LNCaP clone FGC (cell line): ENCODE measurements at regions not wholly inside any gene's neighbourhood (a gene's known extent, or its start where the extent isn't known, plus 50 kb on each side); places are given as distances from the start of the nearest gene placed in this dataset.

Experiments
- DNase-seq: peaks from one replicate; pipeline ENCODE4 v3.0.0-alpha.2; 2011; ENCODE audit warnings: low read depth
- H3K4me3 ChIP-seq: 2 replicates; pipeline ENCODE4 v1.5.1; 2011; ENCODE audit warnings: mild to moderate bottlenecking, low read depth, low read length, control low read depth
- CTCF ChIP-seq: IDR thresholded peaks from 2 replicates; pipeline ENCODE4 v1.5.1; 2012; ENCODE audit warnings: mild to moderate bottlenecking; ENCODE audit not compliant: control insufficient read depth, insufficient read depth; ENCODE audit errors: extremely low read depth

- TF ChIP-seq CTCF, result no peak
- DNase-seq, result no peak
Observed at GRCh38 chr11:130671801-130672700, 223.6 kb downstream of the ADAMTS15 start.

GRCh38 chr11:130672911-130673310, 224.5 kb downstream of the ADAMTS15 start:
- DNase-seq, result no peak
- TF ChIP-seq CTCF, result no peak
- no peak overlapping the region for H3K4me3 ChIP-seq

More at GRCh38 chr11:130671801-130672700, 223.6 kb downstream of the ADAMTS15 start:
- no peak overlapping the region for H3K4me3 ChIP-seq

- H3K4me3 ChIP-seq, result no peak overlapping the region
- no peak for TF ChIP-seq CTCF
- no peak for DNase-seq
Observed at GRCh38 chr11:130673698-130674097, 225.3 kb downstream of the ADAMTS15 start.

DNA sequence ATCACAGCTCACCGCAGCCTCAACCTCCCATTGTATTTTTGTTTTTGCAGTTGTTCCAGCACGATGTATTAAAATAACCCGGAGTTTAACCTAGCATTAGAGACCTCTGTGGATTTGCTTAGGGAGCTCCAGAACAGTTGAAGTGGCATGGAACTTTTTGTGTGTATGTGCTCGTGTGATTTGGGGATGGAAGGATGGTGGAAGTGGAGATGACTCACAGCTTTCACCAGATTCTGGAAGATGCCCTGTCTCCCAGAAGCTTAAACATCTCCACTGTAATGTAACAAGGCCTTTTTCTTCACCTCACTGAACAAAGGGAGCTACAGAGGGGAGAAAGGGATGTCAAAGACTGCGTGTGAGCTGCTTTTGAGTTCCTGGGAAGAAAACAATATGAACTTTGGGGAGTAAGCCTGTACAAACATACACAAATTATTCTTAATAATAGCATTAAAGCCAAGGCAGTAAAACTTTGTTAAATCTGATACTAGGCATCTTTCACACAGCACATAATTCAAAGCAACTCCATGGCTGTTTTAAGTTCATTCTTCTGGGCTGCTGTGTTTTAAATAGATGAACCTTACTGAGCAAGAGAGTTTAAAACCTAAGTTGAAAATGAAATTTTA, 226.4 kb downstream of the ADAMTS15 start:
- no peak for TF ChIP-seq CTCF
- DNase-seq, result no peak
- H3K4me3 ChIP-seq, result no peak overlapping the region

DNA sequence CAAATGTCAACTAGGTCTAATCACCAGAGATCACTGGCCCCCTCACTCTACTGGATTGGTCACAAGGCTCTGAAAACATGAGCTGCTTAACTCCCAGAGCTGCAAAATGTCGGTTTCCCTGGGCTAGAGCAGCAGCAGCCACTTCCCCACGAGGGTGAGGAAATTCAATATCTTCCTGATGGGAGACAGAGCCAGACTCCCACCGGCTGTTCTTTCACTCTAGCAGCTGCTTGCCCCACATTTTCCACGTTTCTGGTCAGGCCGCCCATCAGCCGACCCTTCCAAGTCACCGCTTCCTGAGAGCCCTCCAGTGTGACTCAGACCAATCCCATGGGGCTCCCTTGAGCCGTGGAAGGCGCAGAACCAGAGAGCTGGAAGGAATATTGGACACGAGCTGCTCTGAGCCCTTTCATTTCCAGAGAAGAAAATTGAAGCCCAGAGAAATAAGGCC, 227.0 kb downstream of the ADAMTS15 start:
- TF ChIP-seq CTCF, result no peak
- DNase-seq, result no peak

GRCh38 chr11:130675917-130676316, 227.5 kb downstream of the ADAMTS15 start:
- no peak for DNase-seq
- no peak for TF ChIP-seq CTCF
- H3K4me3 ChIP-seq, result no peak overlapping the region

More for the DNA sequence above, 227.0 kb downstream of the ADAMTS15 start:
- H3K4me3 ChIP-seq, result no peak overlapping the region
